Endothelial cell of umbilical vein (primary cell): ENCODE measurements at regions not wholly inside any gene's neighbourhood (a gene's known extent, or its start where the extent isn't known, plus 50 kb on each side); places are given as distances from the start of the nearest gene placed in this dataset.

Source experiments
- BruUV-seq: library from RNA; stranded (reverse); fragments of 400-500 nt; replicated peaks from 2 replicates; lab custom pipeline; 2021; lab: Mats Ljungman, UMichigan
- CTCF ChIA-PET: fragments of 300-600, 350-600 bp; sonication (Branson Sonifier 250); formaldehyde crosslinking; loops from one replicate; lab custom pipeline; 2021; ENCODE audit warnings: antibody characterized with exemption, inconsistent platforms; lab: Charles Lee
- POLR2A ChIA-PET: fragments of 300-600, 350-600 bp; sonication (Branson Sonifier 250); formaldehyde crosslinking; loops from one replicate; lab custom pipeline; 2021; ENCODE audit warnings: antibody characterized with exemption, inconsistent platforms; lab: Charles Lee
- DNase-seq: peaks from one replicate; pipeline ENCODE4 v3.0.0-alpha.2; 2011; ENCODE audit warnings: low read depth, low spot score
- FAIRE-seq: peaks from 2 replicates; lab custom pipeline; 2011; peaks lifted over from hg19 to GRCh38; lab: Jason Lieb, UNC
- H2AFZ ChIP-seq: 2 replicates; pipeline ENCODE4 v1.6.0; 2012; ENCODE audit warnings: low read depth, low read length, control low read depth, inconsistent platforms
- H3K27ac ChIP-seq: 2 replicates; pipeline ENCODE4 v1.5.1; 2011; ENCODE audit warnings: low read depth, mild to moderate bottlenecking, control low read depth, low read length, moderate library complexity; ENCODE audit not compliant: insufficient read depth
- H3K27me3 ChIP-seq, 2 experiments: 2 replicates each; pipeline versions ENCODE4 v1.6.0 to v1.6.1; 2011; ENCODE audit warnings: low read length in 2 of 2, mixed read lengths in 1 of 2; ENCODE audit not compliant: control insufficient read depth in 2 of 2, insufficient read depth in 2 of 2
- H3K36me3 ChIP-seq, 2 experiments: 2 replicates in 1 of 2; 3 replicates in 1 of 2; pipeline ENCODE4 v1.5.1; 2011; ENCODE audit warnings: low read length in 2 of 2, mild to moderate bottlenecking in 1 of 2, moderate library complexity in 1 of 2; ENCODE audit not compliant: control insufficient read depth in 2 of 2, insufficient read depth in 2 of 2; ENCODE audit errors: extremely low read depth in 1 of 2
- H3K4me1 ChIP-seq: 3 replicates; pipeline ENCODE4 v1.5.1; 2011; ENCODE audit warnings: mild to moderate bottlenecking, low read length; ENCODE audit not compliant: control insufficient read depth, insufficient read depth; ENCODE audit errors: extremely low read depth
- H3K4me2 ChIP-seq: 2 replicates; pipeline ENCODE4 v1.6.1; 2011; ENCODE audit warnings: low read length, control low read depth, mixed read lengths; ENCODE audit not compliant: insufficient read depth
- H3K4me3 ChIP-seq, 3 experiments: fragments of 200-600 bp in 1 of 3; sonication (generic), shearing (Covaris generic) in 1 of 3; replicated peaks in 1 of 3; 2 replicates each; pipeline ENCODE4 v1.5.1; 2011 to 2016; ENCODE audit warnings: control low read depth in 3 of 3, low read length in 3 of 3, mild to moderate bottlenecking in 2 of 3, inconsistent platforms in 1 of 3, low read depth in 1 of 3, moderate library complexity in 1 of 3; ENCODE audit not compliant: insufficient read depth in 1 of 3
- H3K79me2 ChIP-seq: 2 replicates; pipeline ENCODE4 v1.6.0; 2012; ENCODE audit warnings: low read length, inconsistent platforms; ENCODE audit not compliant: control insufficient read depth, insufficient read depth
- H3K9ac ChIP-seq: replicated peaks from 2 replicates; pipeline ENCODE3; 2011; ENCODE audit warnings: low read length, control low read depth; ENCODE audit not compliant: insufficient read depth; ENCODE audit errors: extremely low read depth
- H3K9me1 ChIP-seq: replicated peaks from 3 replicates; pipeline ENCODE4 v1.6.0; 2011; ENCODE audit warnings: mild to moderate bottlenecking, low read length; ENCODE audit not compliant: control insufficient read depth, insufficient read depth; ENCODE audit errors: extremely low read depth
- H3K9me3 ChIP-seq: replicated peaks from 2 replicates; pipeline ENCODE4 v1.5.1; 2012; ENCODE audit warnings: low read length, inconsistent platforms; ENCODE audit not compliant: control insufficient read depth, insufficient read depth
- H4K20me1 ChIP-seq: replicated peaks from 2 replicates; pipeline ENCODE3; 2011; ENCODE audit warnings: mild to moderate bottlenecking, low read length; ENCODE audit not compliant: control insufficient read depth, insufficient read depth; ENCODE audit errors: extremely low read depth
- CTCF ChIP-seq, 2 donors: IDR thresholded peaks; 1 replicate in 1 of 2; 2 replicates in 1 of 2; pipeline ENCODE4 v1.5.1; 2011; ENCODE audit warnings: low read length in 2 of 2, mild to moderate bottlenecking in 2 of 2, moderate library complexity in 2 of 2, control low read depth in 1 of 2, inconsistent platforms in 1 of 2, low read depth in 1 of 2; ENCODE audit not compliant: insufficient read depth in 1 of 2; ENCODE audit errors: extremely low read depth in 1 of 2
- EZH2 ChIP-seq: IDR thresholded peaks from 2 replicates; pipeline ENCODE4 v1.6.1; 2012; ENCODE audit warnings: borderline replicate concordance, low read depth, mild to moderate bottlenecking, moderate library complexity, low read length, inconsistent platforms; ENCODE audit not compliant: severe bottlenecking
- FOS ChIP-seq: IDR thresholded peaks from 2 replicates; pipeline ENCODE4 v1.6.1; 2011; ENCODE audit warnings: mild to moderate bottlenecking, low read length, moderate library complexity, borderline replicate concordance; ENCODE audit not compliant: insufficient read depth
- GATA2 ChIP-seq: IDR thresholded peaks from 2 replicates; pipeline ENCODE4 v1.7.0; 2011; ENCODE audit warnings: low read depth, mild to moderate bottlenecking, moderate library complexity, mixed read lengths, low read length; ENCODE audit not compliant: insufficient read length, insufficient read depth
- JUN ChIP-seq: IDR thresholded peaks from 2 replicates; pipeline ENCODE4 v1.6.1; 2011; ENCODE audit warnings: borderline replicate concordance, low read depth; ENCODE audit not compliant: insufficient read length, insufficient read depth
- MAX ChIP-seq: IDR thresholded peaks from 2 replicates; pipeline ENCODE4 v1.6.1; 2011; ENCODE audit not compliant: insufficient read depth, insufficient read length
- MYC ChIP-seq: IDR thresholded peaks from one replicate; pipeline ENCODE4 v1.6.1; 2011; ENCODE audit warnings: mild to moderate bottlenecking, low read depth, low read length
- POLR2A ChIP-seq: IDR thresholded peaks from 2 replicates; pipeline ENCODE4 v1.6.1; 2012; ENCODE audit warnings: low read depth, mild to moderate bottlenecking, control low read depth, low read length
- POLR2AphosphoS5 ChIP-seq: IDR thresholded peaks from 2 replicates; pipeline ENCODE4 v1.6.1; 2012; ENCODE audit warnings: low read depth, mild to moderate bottlenecking, control low read depth, low read length, moderate library complexity; ENCODE audit not compliant: insufficient read depth
- dilution Hi-C: fragments of 300-500 bp; cut with MboI; formaldehyde crosslinking; loops from one replicate; pipeline ENCODE4 v1.15.0; 2019; ENCODE audit warnings: low sequenced_read_pairs; ENCODE audit not compliant: extremely low pct_ligation_motif_present
- intact Hi-C: fragments of 100-400 bp; cut with micrococcal nuclease; formaldehyde crosslinking; loops from one replicate; pipeline ENCODE4 v1.10.0; 2022

- CTCF ChIA-PET, result no interaction called here
- no peak overlapping the region for H3K4me3 ChIP-seq
- no peaks in the 10 kb centered on the region for H3K36me3 ChIP-seq
- intact Hi-C loops, result no loop called here
- H3K27ac ChIP-seq, result no peak overlapping the region
- POLR2A ChIA-PET, result no interaction called here
- no peak for FAIRE-seq
- no peaks in the 10 kb centered on the region for H3K79me2 ChIP-seq
- dilution Hi-C loops, result no loop called here
- BruUV-seq, result no TSS peak
- H3K9me1 ChIP-seq, result no peaks in the 10 kb centered on the region
- no peak overlapping the region for H3K9ac ChIP-seq
- DNase-seq, result no peak
- H2AFZ ChIP-seq, result no peak overlapping the region
- no peak overlapping the region for H3K4me2 ChIP-seq
- no peaks in the 10 kb centered on the region for H3K4me1 ChIP-seq
- TF ChIP-seq JUN (no peak), POLR2AphosphoS5 (no peak), POLR2A (no peak), GATA2 (no peak), CTCF (IDR thresholded peaks at IDR 0.05; ENCODE audit: extremely low read depth in 1 of 2, insufficient read depth in 1 of 2, low read depth in 1 of 2, low read length in 2 of 2) (no peak), FOS (no peak), MYC (no peak), EZH2 (no peak), MAX (no peak)
- H3K9me3 ChIP-seq, result no peaks in the 10 kb centered on the region
- H3K27me3 ChIP-seq, result no peaks in the 10 kb centered on the region
- no peaks in the 10 kb centered on the region for H4K20me1 ChIP-seq
These were observed 823.8 kb upstream of the ATXN8OS start for GRCh38 chr13:69283837-69284236.
